ENCODE measurements at regions not wholly inside any gene's neighbourhood (a gene's known extent, or its start where the extent isn't known, plus 50 kb on each side); places are given as distances from the start of the nearest gene placed in this dataset.

DNA sequence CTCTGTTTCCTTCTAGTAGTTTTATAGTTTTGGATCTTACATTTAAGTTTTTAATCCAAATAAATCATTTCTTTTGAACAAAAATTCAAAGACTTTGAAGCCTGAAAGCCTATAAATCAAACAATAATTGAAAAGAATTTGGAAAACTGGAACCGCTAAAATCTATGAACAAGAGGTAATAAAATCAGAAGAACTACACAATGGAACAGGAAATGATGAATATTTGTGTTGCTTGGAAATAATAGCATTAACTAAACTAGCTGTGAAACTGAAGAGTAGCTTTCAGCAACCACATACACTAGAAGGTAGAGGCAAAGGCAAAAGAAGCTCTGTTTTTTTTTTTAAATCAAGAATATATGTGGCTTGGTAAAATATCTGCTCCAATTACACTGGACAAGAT lies 147.9 kb upstream of the ABI3BP start:
- TF ChIP-seq TAF1 (IDR thresholded peaks at IDR 0.05; ENCODE audit: low read depth, low read length): no peak
- no peak for TF ChIP-seq POLR2AphosphoS5 (IDR thresholded peaks at IDR 0.05; ENCODE audit: low read depth, low read length)
- TF ChIP-seq POLR2A (IDR thresholded peaks at IDR 0.05; ENCODE audit: low read depth, low read length): no peak
- TF ChIP-seq SPI1 (IDR thresholded peaks at IDR 0.05; ENCODE audit: low read depth, low read length): no peak
- TF ChIP-seq PAX5 (IDR thresholded peaks at IDR 0.05; ENCODE audit: insufficient read depth, low read length, severe bottlenecking): no peak
- TF ChIP-seq POU2F2 (IDR thresholded peaks at IDR 0.05; ENCODE audit: low read depth, low read length): no peak

Measured in GM12891 (cell line).